ENCODE measurements at regions not wholly inside any gene's neighbourhood (a gene's known extent, or its start where the extent isn't known, plus 50 kb on each side); places are given as distances from the start of the nearest gene placed in this dataset.

DNA sequence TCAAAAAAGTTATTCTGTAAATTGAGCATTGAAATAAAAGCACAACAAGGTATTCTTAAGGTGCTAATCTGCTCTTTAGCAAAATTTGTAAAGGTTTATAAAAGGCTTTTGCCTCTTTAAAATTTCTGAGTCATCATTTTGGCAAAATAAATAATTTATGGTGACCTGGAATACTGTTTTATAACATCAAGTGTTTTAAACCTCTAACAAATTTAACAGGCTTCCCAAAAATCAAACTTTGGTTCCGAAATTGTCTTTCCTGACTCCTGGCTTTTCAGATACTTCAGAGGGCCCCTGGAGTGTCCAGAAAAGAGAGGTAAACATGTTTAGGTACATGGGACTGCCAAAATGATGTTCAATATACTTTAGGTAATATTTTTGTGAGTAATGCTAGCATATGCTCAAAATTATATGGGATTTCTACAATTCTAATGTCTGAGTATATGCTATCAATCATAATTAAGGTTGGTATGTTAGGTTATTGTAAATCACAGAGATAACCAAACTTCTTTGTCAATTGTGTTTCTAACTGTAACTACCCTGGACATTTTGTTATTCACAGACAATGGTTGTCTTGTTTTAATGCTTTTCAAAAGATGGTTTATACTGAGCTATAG is 160.3 kb upstream of the OLIG3 start:
- TF ChIP-seq EZH2 (IDR thresholded peaks at IDR 0.05; ENCODE audit: insufficient read depth, poor library complexity, severe bottlenecking), result no peak
- no peak for TF ChIP-seq EZH2phosphoT487 (IDR thresholded peaks at IDR 0.05; ENCODE audit: insufficient read depth, low read depth)

Data from GM23248 (cell line).